ENCODE measurements at regions not wholly inside any gene's neighbourhood (a gene's known extent, or its start where the extent isn't known, plus 50 kb on each side); places are given as distances from the start of the nearest gene placed in this dataset.

DNA sequence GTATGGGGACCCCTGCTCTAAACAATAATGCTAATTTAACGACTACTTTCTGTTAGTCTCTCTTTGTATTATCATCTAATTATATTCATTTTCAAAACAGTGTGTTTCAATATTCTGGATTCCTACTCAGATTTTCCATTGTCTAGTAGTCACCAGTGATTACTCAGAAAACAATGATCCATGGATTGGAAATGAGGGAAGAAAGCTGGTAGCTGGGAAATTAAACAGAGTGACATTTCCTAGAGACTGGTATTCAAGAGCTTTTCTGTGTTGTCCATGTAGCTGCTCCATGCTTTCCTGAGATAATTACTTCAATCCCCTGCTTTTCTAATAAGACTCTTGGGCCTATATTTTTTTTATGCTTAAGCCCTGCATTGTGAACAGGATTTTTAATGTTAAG lies 1862.1 kb upstream of the C9orf72 start:
- Histone ChIP-seq H3K4ac (ENCODE audit: low read depth, low read length) (no peak overlapping the region), H3K4me3 (ENCODE audit: insufficient read depth, low read depth, low read length) (no peak overlapping the region), H2AFZ (replicated peaks; ENCODE audit: low read length, poor library complexity) (no peak overlapping the region), H3K9ac (ENCODE audit: low read depth, low read length) (no peak overlapping the region), H2BK120ac (ENCODE audit: low read depth, low read length) (no peak overlapping the region), H3K14ac (replicated peaks; ENCODE audit: low read depth, low read length) (no peak overlapping the region), H2AK5ac (ENCODE audit: low read depth, low read length) (no peak overlapping the region), H3K9me3 (ENCODE audit: control insufficient read depth, insufficient read depth, low read length) (no peaks in the 10 kb centered on the region), H3K56ac (ENCODE audit: extremely low read depth, insufficient read depth, low read length) (no peak overlapping the region), H2AK9ac (replicated peaks; ENCODE audit: low read depth, low read length, poor library complexity) (no peak overlapping the region), H3K18ac (ENCODE audit: low read depth, low read length) (no peak overlapping the region), H3K79me1 (ENCODE audit: low read depth in 1 of 2, low read length in 2 of 2) (no peaks in the 10 kb centered on the region), H3K4me1 (ENCODE audit: control insufficient read depth, insufficient read depth, low read length) (no peaks in the 10 kb centered on the region), H2BK5ac (ENCODE audit: low read depth, low read length, poor library complexity, severe bottlenecking) (no peak overlapping the region), H4K91ac (ENCODE audit: insufficient read depth, low read depth, low read length) (no peak overlapping the region), H4K20me1 (ENCODE audit: insufficient read depth, low read length) (no peaks in the 10 kb centered on the region), H3K9me1 (ENCODE audit: insufficient read depth, low read length) (no peaks in the 10 kb centered on the region), H3K36me3 (ENCODE audit: control insufficient read depth, insufficient read depth, low read length) (no peaks in the 10 kb centered on the region), H3K4me2 (ENCODE audit: low read depth, low read length) (no peak overlapping the region), H3K27me3 (ENCODE audit: control insufficient read depth, insufficient read depth, low read length) (no peaks in the 10 kb centered on the region), H4K5ac (ENCODE audit: low read depth, low read length) (no peak overlapping the region), H2BK20ac (ENCODE audit: low read depth, low read length) (no peak overlapping the region), H3K23ac (ENCODE audit: low read depth, low read length) (no peak overlapping the region), H2BK15ac (ENCODE audit: low read depth, low read length) (no peak overlapping the region), H3K27ac (ENCODE audit: insufficient read depth, low read length) (no peak overlapping the region), H4K8ac (ENCODE audit: low read depth in 2 of 2, low read length in 2 of 2) (no peak overlapping the region)
- dilution Hi-C loops (cut with HindIII; ENCODE audit: low sequenced_read_pairs, unreplicated experiment), result no loop called here
- CTCF ChIA-PET, result no interaction called here
- in situ Hi-C loops (cut with MboI; ENCODE audit: low sequenced_read_pairs), result no loop called here
- WGBS, 2 experiments (ENCODE audit: extremely low coverage in 2 of 2, insufficient read length in 1 of 2), result no CpG with 5 or more reads among the region's 1 CpG
- ATAC-seq (ENCODE audit: low read depth) (no peak), DNase-seq (no peak)
- no TSS peak for BruUV-seq (replicated peaks)
- intact Hi-C loops (cut with micrococcal nuclease), result no loop called here
- POLR2A ChIA-PET (ENCODE audit: unreplicated experiment), result interaction anchor here (0.6 kb wide), 1 partner anchor 1357 kb away, joined by 3 read pairs; no protein-coding TSS in a partner anchor
- TF ChIP-seq, protein P1, sequence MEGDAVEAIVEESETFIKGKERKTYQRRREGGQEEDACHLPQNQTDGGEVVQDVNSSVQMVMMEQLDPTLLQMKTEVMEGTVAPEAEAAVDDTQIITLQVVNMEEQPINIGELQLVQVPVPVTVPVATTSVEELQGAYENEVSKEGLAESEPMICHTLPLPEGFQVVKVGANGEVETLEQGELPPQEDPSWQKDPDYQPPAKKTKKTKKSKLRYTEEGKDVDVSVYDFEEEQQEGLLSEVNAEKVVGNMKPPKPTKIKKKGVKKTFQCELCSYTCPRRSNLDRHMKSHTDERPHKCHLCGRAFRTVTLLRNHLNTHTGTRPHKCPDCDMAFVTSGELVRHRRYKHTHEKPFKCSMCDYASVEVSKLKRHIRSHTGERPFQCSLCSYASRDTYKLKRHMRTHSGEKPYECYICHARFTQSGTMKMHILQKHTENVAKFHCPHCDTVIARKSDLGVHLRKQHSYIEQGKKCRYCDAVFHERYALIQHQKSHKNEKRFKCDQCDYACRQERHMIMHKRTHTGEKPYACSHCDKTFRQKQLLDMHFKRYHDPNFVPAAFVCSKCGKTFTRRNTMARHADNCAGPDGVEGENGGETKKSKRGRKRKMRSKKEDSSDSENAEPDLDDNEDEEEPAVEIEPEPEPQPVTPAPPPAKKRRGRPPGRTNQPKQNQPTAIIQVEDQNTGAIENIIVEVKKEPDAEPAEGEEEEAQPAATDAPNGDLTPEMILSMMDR (conservative IDR thresholded peaks at IDR 0.05; ENCODE audit: low read depth, low read length), result no peak
- TF ChIP-seq, protein P2, sequence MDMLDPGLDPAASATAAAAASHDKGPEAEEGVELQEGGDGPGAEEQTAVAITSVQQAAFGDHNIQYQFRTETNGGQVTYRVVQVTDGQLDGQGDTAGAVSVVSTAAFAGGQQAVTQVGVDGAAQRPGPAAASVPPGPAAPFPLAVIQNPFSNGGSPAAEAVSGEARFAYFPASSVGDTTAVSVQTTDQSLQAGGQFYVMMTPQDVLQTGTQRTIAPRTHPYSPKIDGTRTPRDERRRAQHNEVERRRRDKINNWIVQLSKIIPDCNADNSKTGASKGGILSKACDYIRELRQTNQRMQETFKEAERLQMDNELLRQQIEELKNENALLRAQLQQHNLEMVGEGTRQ (IDR thresholded peaks at IDR 0.05; ENCODE audit: low read depth, low read length), result no peak
- no peak for TF ChIP-seq RAD21 (IDR thresholded peaks at IDR 0.05; ENCODE audit: low read length)
- TF ChIP-seq MAZ (IDR thresholded peaks at IDR 0.05; ENCODE audit: borderline replicate concordance, low read depth, low read length), result no peak
- TF ChIP-seq NFE2L2 (IDR thresholded peaks at IDR 0.05; ENCODE audit: low read depth, low read length), result no peak
- TF ChIP-seq POLR2A (IDR thresholded peaks at IDR 0.05; ENCODE audit: low read depth, low read length), result no peak
- TF ChIP-seq MAFK (IDR thresholded peaks at IDR 0.05; ENCODE audit: low read depth, low read length), result no peak
- TF ChIP-seq MXI1 (IDR thresholded peaks at IDR 0.05; ENCODE audit: borderline replicate concordance, low read depth, low read length), result no peak
- TF ChIP-seq RCOR1 (IDR thresholded peaks at IDR 0.05; ENCODE audit: insufficient replicate concordance, low read length), result no peak
- TF ChIP-seq CEBPB (IDR thresholded peaks at IDR 0.05; ENCODE audit: low read depth, low read length), result no peak
